ENCODE measurements at regions not wholly inside any gene's neighbourhood (a gene's known extent, or its start where the extent isn't known, plus 50 kb on each side); places are given as distances from the start of the nearest gene placed in this dataset.
"Not testable (repeated sequence)": the region's sequence is repeated elsewhere in the genome, so short reads cannot be mapped to it uniquely, and the experiment has no call there.

DNA sequence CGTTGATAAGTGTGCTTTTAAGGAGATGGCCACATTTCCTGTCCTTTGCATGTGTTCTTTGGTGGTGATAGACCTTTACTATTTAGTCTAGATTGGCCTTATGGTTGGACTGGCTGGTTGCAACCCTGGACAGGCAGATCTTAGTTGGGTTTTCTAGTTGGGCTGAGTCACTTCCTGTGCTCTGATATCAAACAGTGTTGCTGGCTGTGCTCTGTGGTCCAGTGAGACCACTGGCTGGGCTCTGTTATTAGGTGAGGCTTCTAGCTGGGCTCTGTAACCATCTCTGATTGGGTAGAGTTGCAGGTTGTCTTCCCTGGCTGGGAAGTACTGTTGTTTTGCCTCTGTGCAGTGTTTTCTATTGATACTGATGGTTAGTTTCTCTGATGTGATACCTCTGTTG, 432.5 kb downstream of the LRRC70 start:
- in situ Hi-C loops (cut with MboI; ENCODE audit: low pct_unique_long_range_greater_than_20kb in 2 of 9, low sequenced_read_pairs in 9 of 9, unreplicated experiment in 9 of 9), result no loop called here
- 7 to 88% (median 40%) methylated on average over 1 of the region's 1 CpG; no CpG with 5 or more reads in 2 of the 10 experiments for WGBS, 10 experiments
- H3K4me1 ChIP-seq (replicated peaks in 1 of 2), result no peaks in the 10 kb centered on the region
- ATAC-seq (replicated peaks in 6 of 8), result no peak
- H3K4me3 ChIP-seq, result no peak overlapping the region
- H3K27ac ChIP-seq, result no peak overlapping the region

DNA sequence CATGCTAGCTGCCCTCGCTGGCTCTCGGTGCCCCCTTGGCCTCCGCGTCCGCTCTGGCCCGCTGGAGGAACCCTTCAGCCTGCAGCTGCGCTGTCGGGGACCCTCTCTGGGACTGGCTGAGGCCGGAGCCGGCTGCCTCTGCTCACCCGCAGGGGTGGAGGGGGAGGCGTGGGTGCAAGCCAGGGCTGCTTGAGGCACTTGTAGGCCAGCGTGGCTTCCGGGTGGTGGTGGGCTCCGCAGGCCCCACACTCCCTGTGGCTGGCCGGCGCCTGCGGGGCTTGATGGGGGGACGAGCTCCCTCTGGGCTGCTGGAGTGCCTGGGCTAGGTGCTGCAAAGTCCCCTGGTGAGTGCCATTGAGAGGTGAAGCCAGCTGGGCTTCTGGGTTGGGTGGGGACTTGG, 429.6 kb downstream of the LRRC70 start:
- no peaks in the 10 kb centered on the region for H3K4me1 ChIP-seq (replicated peaks in 1 of 2)
- in situ Hi-C loops (cut with MboI; ENCODE audit: low pct_unique_long_range_greater_than_20kb in 2 of 9, low sequenced_read_pairs in 9 of 9, unreplicated experiment in 9 of 9), result no loop called here
- H3K4me3 ChIP-seq, result no peak overlapping the region
- WGBS, 10 experiments, result 69 to 100% (median 93%) methylated on average over 2 to 10 of the region's 19 CpGs; no CpG with 5 or more reads in 7 of the 10 experiments
- ATAC-seq (replicated peaks in 6 of 8), result no peak
- no peak overlapping the region for H3K27ac ChIP-seq

DNA sequence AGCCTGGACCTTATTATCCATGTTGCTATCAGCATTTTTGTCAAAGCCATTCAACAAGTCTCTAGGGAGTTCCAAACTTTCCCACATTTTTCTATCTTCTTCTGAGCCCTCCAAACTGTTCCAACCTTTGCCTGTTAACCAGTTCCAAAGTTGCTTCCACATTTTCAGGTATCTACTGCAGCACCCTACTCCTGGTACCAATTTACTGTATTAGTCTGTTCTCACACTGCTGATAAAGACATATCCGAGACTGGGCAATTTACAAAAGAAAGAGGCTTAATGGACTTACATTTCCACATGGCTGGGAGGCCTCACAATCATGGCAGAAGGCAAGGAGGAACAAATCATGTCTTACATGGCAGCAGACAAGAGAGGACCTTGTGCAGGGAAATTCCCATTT, 416.2 kb downstream of the LRRC70 start:
- ATAC-seq (replicated peaks in 6 of 8); in situ Hi-C loops (cut with MboI; ENCODE audit: low pct_unique_long_range_greater_than_20kb in 2 of 9, low sequenced_read_pairs in 9 of 9, unreplicated experiment in 9 of 9); H3K4me3 ChIP-seq; H3K27ac ChIP-seq; H3K4me1 ChIP-seq (replicated peaks in 1 of 2): not testable (repeated sequence)
- WGBS, 10 experiments, result 0 to 100% (median 7%) methylated on average over 1 of the region's 1 CpG

DNA sequence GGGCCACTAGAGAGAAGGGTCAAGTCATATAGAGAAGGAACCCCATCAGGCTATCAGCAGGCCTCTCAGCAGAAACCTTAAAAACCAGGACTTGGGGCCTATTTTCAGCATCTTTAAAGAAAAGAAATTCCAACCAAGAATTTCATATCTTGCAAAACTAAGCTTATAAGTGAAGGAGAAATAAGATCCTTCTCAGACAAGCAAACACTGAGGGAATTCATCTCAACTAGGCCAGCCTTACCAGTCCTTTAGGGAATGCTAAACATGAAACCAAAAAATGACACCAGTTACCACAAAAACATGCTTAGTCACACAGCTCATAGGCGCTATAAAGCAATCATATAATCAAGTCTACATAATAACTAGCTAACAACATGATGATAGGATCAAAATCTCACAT, 407.1 kb downstream of the LRRC70 start:
- 0 to 100% (median 70%) methylated on average over 1 of the region's 1 CpG; no CpG with 5 or more reads in 2 of the 10 experiments for WGBS, 10 experiments
- Histone ChIP-seq H3K4me3 (no peak overlapping the region), H3K27ac (no peak overlapping the region), H3K4me1 (replicated peaks in 1 of 2) (no peaks in the 10 kb centered on the region)
- in situ Hi-C loops (cut with MboI; ENCODE audit: low pct_unique_long_range_greater_than_20kb in 2 of 9, low sequenced_read_pairs in 9 of 9, unreplicated experiment in 9 of 9), result no loop called here
- no peak for ATAC-seq (replicated peaks in 6 of 8)

DNA sequence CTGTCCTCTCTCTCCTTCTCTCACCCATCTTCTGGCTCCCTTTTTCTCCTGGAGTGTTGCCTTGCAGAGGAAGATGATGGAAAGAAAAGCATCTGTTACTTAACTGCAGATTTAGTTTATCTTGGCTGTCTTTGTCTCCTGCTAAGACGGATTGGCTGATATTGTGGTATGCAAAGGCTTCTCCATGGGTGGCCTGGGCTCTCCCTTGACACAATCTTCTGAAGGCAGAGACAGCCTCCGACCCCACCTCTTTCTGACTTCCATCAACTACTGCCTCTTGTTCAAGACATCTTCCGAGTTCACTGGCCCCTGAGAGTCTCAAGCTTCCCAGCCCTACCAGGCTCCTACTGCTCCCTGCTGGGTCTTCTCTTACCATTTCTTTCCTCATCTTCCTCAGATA, 403.7 kb downstream of the LRRC70 start:
- 0 to 67% (median 33%) methylated on average over 1 to 3 of the region's 3 CpGs; no CpG with 5 or more reads in 1 of the 10 experiments for WGBS, 10 experiments
- Histone ChIP-seq H3K4me3 (no peak overlapping the region), H3K4me1 (replicated peaks in 1 of 2) (no peaks in the 10 kb centered on the region), H3K27ac (no peak overlapping the region)
- no peak for ATAC-seq (replicated peaks in 6 of 8)
- in situ Hi-C loops (cut with MboI; ENCODE audit: low pct_unique_long_range_greater_than_20kb in 2 of 9, low sequenced_read_pairs in 9 of 9, unreplicated experiment in 9 of 9), result no loop called here

DNA sequence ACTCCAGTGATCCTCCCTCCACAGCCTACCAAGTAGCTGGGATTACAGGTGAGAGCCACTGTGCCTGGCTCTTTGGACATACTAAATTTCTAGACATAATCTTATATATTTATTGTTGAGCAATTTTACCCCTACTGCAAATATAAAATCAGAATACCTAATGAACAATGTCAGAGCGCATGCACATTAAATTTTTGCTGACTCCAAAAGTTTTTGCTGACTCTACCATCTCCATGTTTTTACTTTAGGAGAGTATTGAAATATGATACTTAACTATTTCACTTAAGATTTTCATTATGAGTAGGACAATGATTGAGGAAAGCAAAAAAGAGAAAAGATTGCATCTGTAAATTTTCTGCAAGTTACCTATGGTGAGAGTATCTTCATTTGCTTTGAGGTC, 402.3 kb downstream of the LRRC70 start:
- Histone ChIP-seq H3K4me3 (no peak overlapping the region), H3K4me1 (replicated peaks in 1 of 2) (no peaks in the 10 kb centered on the region), H3K27ac (no peak overlapping the region)
- in situ Hi-C loops (cut with MboI; ENCODE audit: low pct_unique_long_range_greater_than_20kb in 2 of 9, low sequenced_read_pairs in 9 of 9, unreplicated experiment in 9 of 9), result no loop called here
- no peak for ATAC-seq (replicated peaks in 6 of 8)
- WGBS, 10 experiments, result 20 to 100% (median 78%) methylated on average over 1 of the region's 1 CpG; no CpG with 5 or more reads in 3 of the 10 experiments

DNA sequence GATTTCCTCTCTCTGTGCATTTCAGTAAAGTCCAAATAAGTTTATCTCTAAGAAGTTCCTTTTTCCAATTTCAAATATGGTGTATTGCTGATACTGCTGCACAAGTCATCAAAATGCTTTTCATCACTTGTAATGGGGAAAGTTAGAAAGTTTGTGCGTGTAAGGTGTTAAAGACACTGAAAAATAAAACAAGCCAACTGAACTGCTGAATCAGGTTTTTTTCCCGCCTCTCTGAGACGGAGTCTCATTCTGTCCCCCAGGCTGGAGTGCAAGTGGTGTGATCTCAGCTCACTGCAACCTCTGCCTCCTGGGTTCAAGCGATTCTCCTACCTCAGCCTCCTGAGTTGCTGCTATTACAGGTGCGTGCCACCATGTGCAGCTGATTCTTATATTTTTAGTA, 400.9 kb downstream of the LRRC70 start:
- 0 to 96% (median 87%) methylated on average over 1 to 5 of the region's 5 CpGs; no CpG with 5 or more reads in 2 of the 10 experiments for WGBS, 10 experiments
- ATAC-seq (replicated peaks in 6 of 8), result no peak
- Histone ChIP-seq H3K27ac (no peak overlapping the region), H3K4me1 (replicated peaks in 1 of 2) (no peaks in the 10 kb centered on the region), H3K4me3 (no peak overlapping the region)
- in situ Hi-C loops (cut with MboI; ENCODE audit: low pct_unique_long_range_greater_than_20kb in 2 of 9, low sequenced_read_pairs in 9 of 9, unreplicated experiment in 9 of 9), result no loop called here

DNA sequence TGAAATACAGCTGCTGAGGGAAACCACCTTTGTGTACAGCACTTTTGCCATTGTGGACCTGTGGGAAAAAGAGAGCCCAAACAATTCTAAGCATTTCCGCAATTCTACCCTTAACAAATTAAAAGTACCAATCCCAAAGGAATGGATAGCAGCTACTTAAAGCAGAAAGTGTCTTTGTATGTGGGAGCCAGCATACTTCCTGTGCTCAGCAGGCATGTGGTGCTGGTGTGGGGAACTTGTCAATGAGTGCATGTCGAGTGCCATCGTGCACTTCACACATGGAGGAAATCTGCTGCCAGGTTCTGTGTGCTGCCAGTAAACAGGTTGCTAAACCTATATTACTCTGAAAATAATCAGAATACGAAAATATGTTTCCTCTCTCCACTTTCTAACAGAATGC, 399.0 kb downstream of the LRRC70 start:
- Histone ChIP-seq H3K27ac (no peak overlapping the region), H3K4me1 (replicated peaks in 1 of 2) (no peaks in the 10 kb centered on the region), H3K4me3 (no peak overlapping the region)
- no peak for ATAC-seq (replicated peaks in 6 of 8)
- in situ Hi-C loops (cut with MboI; ENCODE audit: low pct_unique_long_range_greater_than_20kb in 2 of 9, low sequenced_read_pairs in 9 of 9, unreplicated experiment in 9 of 9), result no loop called here
- 0 to 86% (median 52%) methylated on average over 1 to 4 of the region's 4 CpGs; no CpG with 5 or more reads in 2 of the 10 experiments for WGBS, 10 experiments

DNA sequence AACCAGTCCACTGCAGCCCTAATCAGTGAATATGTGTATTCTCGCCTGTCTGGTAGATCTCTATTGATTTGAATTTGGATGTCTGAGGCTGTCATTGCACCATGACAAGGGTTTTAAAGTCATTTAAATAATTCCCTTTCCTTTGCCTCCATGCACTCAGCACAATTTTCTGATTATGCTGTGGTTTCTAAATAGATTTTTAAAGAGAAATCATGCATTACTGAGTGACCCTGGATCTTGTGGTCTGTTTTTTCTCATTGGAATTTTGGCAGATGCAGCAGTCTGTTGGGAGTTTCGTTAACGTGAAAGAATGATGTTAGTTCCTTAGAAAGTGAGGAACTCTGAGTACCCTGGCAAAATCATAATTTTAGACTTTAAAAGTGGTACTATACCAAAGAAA, 396.0 kb downstream of the LRRC70 start:
- no peak for ATAC-seq (replicated peaks in 6 of 8)
- H3K4me3 ChIP-seq, result no peak overlapping the region
- in situ Hi-C loops (cut with MboI; ENCODE audit: low pct_unique_long_range_greater_than_20kb in 2 of 9, low sequenced_read_pairs in 9 of 9, unreplicated experiment in 9 of 9), result no loop called here
- 0 to 80% (median 56%) methylated on average over 1 to 3 of the region's 3 CpGs for WGBS, 10 experiments
- H3K4me1 ChIP-seq (replicated peaks in 1 of 2), result no peaks in the 10 kb centered on the region
- H3K27ac ChIP-seq, result no peak overlapping the region

DNA sequence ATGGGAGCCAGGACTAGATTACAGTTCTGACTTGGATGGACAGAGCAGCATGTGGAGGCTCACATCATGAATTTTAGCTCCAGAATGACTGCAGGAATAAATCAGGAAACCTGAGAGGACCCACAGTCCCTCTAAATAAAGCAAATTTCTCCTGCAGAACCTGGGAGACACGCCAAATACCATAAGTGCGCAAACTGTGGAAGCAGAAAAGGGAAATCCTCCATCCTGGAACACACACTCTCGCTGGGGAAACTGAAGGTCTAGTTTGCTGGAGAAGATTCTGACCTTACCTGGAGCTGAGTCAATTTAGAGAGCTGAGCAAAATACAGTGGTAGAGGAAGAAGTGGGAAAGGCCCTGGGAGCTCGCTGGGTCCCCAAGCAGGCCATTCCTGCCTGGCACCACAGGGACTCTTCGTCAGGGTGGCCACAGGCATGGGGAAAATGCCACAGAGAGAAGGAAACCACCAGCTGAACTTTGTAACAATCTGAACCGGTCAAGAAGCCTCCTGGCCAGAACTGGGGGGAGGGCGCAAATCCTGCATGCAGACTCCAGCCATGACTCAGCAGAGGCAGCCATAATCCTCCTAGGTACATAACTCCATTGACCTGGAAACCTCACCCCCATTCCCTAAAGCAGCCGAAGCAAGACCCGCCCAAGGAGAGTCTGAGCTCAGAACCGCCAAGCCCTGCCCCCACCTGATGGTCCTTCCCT, 390.9 kb downstream of the LRRC70 start:
- no peak for ATAC-seq (replicated peaks in 6 of 8)
- in situ Hi-C loops (cut with MboI; ENCODE audit: low pct_unique_long_range_greater_than_20kb in 2 of 9, low sequenced_read_pairs in 9 of 9, unreplicated experiment in 9 of 9), result no loop called here
- 0 to 89% (median 77%) methylated on average over 1 to 9 of the region's 10 CpGs; no CpG with 5 or more reads in 3 of the 10 experiments for WGBS, 10 experiments
- Histone ChIP-seq H3K27ac (no peak overlapping the region), H3K4me1 (replicated peaks in 1 of 2) (no peaks in the 10 kb centered on the region), H3K4me3 (no peak overlapping the region)

DNA sequence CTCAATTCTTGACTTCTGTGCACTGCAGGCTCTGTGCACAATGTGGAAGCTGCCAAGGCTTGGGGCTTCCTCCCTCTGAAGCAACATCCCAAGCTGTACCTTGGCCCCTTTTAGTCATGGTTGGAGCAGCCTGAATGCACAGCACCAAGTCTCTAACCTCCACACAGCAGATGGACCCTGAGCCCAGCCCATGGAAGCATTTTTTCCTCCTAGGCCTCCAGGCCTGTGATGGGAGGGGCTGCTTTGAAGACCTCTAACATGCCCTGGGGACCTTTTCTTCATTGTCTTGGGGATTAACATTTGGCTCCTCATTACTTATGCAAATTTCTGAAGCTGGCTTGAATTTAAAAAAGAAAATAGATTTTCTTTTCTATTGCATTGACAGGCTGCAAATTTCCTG, 385.8 kb downstream of the LRRC70 start:
- no peak for ATAC-seq (replicated peaks in 6 of 8)
- Histone ChIP-seq H3K4me1 (replicated peaks in 1 of 2) (no peaks in the 10 kb centered on the region), H3K4me3 (no peak overlapping the region), H3K27ac (no peak overlapping the region)
- in situ Hi-C loops (cut with MboI; ENCODE audit: low pct_unique_long_range_greater_than_20kb in 2 of 9, low sequenced_read_pairs in 9 of 9, unreplicated experiment in 9 of 9), result no loop called here

DNA sequence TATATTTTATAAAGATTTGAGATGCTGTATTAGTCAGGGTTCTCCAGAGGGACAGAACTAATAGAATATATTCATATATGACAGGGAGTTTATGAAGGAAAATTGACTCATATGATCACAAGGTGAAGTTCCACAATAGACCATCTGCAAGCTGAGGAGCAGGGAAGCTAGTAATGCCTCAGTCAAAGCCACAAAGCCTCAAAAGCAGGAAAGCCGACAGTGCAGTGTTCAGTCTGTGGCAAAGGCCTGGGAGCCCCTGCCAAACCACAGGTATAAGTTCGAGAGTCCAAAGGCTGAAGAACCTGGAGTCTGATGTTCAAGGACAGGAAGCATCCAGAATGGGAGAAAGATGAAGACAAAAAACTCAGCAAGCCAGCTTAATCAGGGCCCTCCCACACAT, 382.2 kb downstream of the LRRC70 start:
- Histone ChIP-seq H3K4me1 (replicated peaks in 1 of 2) (no peaks in the 10 kb centered on the region), H3K4me3 (no peak overlapping the region), H3K27ac (no peak overlapping the region)
- no peak for ATAC-seq (replicated peaks in 6 of 8)
- 0 to 86% (median 41%) methylated on average over 1 to 2 of the region's 2 CpGs; no CpG with 5 or more reads in 4 of the 10 experiments for WGBS, 10 experiments
- in situ Hi-C loops (cut with MboI; ENCODE audit: low pct_unique_long_range_greater_than_20kb in 2 of 9, low sequenced_read_pairs in 9 of 9, unreplicated experiment in 9 of 9), result no loop called here

DNA sequence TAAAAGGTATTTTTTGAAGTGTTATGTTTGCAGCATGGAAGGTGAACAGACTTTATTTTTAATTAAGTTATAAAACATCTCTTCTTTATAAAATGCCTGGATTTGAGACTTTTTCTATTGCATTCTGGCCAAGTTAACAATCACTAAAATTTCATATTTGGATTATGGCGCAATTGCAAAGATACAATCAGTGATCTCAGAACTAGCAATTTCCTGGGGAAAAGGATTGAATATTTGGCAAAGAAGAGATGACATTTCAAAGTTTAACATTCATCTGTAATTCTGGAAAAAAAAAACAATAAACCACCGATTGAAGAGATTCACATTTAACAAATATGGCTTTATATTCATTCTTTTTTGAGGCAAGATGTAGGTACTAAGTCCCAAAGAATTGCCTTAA, 378.0 kb downstream of the LRRC70 start:
- in situ Hi-C loops (cut with MboI; ENCODE audit: low pct_unique_long_range_greater_than_20kb in 2 of 9, low sequenced_read_pairs in 9 of 9, unreplicated experiment in 9 of 9), result no loop called here
- H3K27ac ChIP-seq, result no peak overlapping the region
- 0 to 100% (median 78%) methylated on average over 2 of the region's 2 CpGs for WGBS, 10 experiments
- no peaks in the 10 kb centered on the region for H3K4me1 ChIP-seq (replicated peaks in 1 of 2)
- H3K4me3 ChIP-seq, result no peak overlapping the region
- ATAC-seq (replicated peaks in 6 of 8), result no peak

DNA sequence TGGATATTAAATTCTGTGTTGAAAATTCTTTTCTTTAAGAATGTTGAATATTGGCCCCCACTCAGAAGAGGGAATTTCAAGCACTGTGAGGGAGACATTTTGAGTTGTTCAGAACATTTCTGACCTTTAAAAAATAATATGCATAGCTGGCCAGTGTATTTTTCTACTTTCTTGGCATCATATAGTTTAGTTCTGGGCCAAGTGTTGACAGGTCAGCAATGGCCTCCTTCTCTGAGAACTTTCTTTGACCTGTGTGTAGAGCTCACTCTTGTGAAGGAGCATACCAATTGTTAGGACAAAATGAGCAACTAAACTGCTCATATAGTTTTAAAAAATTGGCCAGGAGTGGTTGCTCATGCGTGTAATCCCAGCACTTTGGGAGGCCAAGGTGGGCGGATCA, 376.0 kb downstream of the LRRC70 start:
- ATAC-seq (replicated peaks in 6 of 8), result no peak
- Histone ChIP-seq H3K4me1 (replicated peaks in 1 of 2) (no peaks in the 10 kb centered on the region), H3K4me3 (no peak overlapping the region), H3K27ac (no peak overlapping the region)
- in situ Hi-C loops (cut with MboI; ENCODE audit: low pct_unique_long_range_greater_than_20kb in 2 of 9, low sequenced_read_pairs in 9 of 9, unreplicated experiment in 9 of 9), result no loop called here
- 0 to 100% (median 80%) methylated on average over 1 to 2 of the region's 2 CpGs; no CpG with 5 or more reads in 3 of the 10 experiments for WGBS, 10 experiments
